HepG2 (cell line): ENCODE measurements at regions not wholly inside any gene's neighbourhood (a gene's known extent, or its start where the extent isn't known, plus 50 kb on each side); places are given as distances from the start of the nearest gene placed in this dataset.

Experiments used
- ATAC-seq: fragments of 200-7000 bp; cut with Tn5 transposase; 3 replicates; pipeline ENCODE4 v1.9.1; 2020; ENCODE audit warnings: mild to moderate bottlenecking, moderate library complexity
- BruUV-seq: library from RNA; stranded (reverse); fragments of 400-500 nt; replicated peaks from 2 replicates; lab custom pipeline; 2021; lab: Mats Ljungman, UMichigan
- CTCF ChIA-PET: fragments of 300-600 bp; formaldehyde crosslinking; extraction: SDS; loops from one replicate; lab custom pipeline; 2021; ENCODE audit warnings: low total read pairs, inconsistent platforms, low intra/inter-chr PET ratio; lab: Yijun Ruan, JAX
- POLR2A ChIA-PET: fragments of 350-600 bp; sonication (Branson Sonifier 250); formaldehyde crosslinking; loops from one replicate; lab custom pipeline; 2020; ENCODE audit warnings: antibody characterized with exemption, inconsistent platforms; lab: Yijun Ruan, JAX
- DNase-seq: peaks from one replicate; pipeline ENCODE4 v3.0.0-alpha.2; 2015; ENCODE audit warnings: low spot score
- FAIRE-seq: peaks from 3 replicates; lab custom pipeline; 2011; peaks lifted over from hg19 to GRCh38; lab: Jason Lieb, UNC
- H2AFZ ChIP-seq: one replicate; pipeline ENCODE4 v1.6.1; 2011; ENCODE audit warnings: low read length, inconsistent platforms
- H3K27ac ChIP-seq: fragments of 300-600 bp; 3 replicates; pipeline ENCODE4 v1.8.0; 2011; ENCODE audit warnings: mixed run types, mild to moderate bottlenecking, mixed read lengths, low read length, inconsistent platforms; ENCODE audit not compliant: insufficient read depth; ENCODE audit errors: extremely low read length
- H3K27me3 ChIP-seq, 2 experiments: fragments of 200-600 bp in 1 of 2; 2 replicates in 1 of 2; 3 replicates in 1 of 2; pipeline versions ENCODE4 v1.6.0 to v1.8.0; 2011; ENCODE audit warnings: low read length in 2 of 2, mild to moderate bottlenecking in 2 of 2, moderate library complexity in 2 of 2, inconsistent platforms in 1 of 2; ENCODE audit not compliant: insufficient read depth in 2 of 2, control insufficient read depth in 1 of 2
- H3K36me3 ChIP-seq, 2 experiments: fragments of 200-600 bp in 1 of 2; replicated peaks in 1 of 2; 2 replicates in 1 of 2; 3 replicates in 1 of 2; pipeline versions ENCODE4 v1.5.1 to v1.8.0; 2011; ENCODE audit warnings: low read length in 2 of 2, inconsistent platforms in 1 of 2; ENCODE audit not compliant: insufficient read depth in 2 of 2, control insufficient read depth in 1 of 2
- H3K4me1 ChIP-seq: 2 replicates; pipeline ENCODE4 v1.5.1; 2012; ENCODE audit warnings: low read length, inconsistent platforms; ENCODE audit not compliant: insufficient read depth
- H3K4me2 ChIP-seq: 2 replicates; pipeline ENCODE4 v1.6.0; 2011; ENCODE audit warnings: low read depth, low read length, inconsistent platforms
- H3K4me3 ChIP-seq, 3 experiments: fragments of 200-600 bp in 1 of 3; sonication (generic), shearing (Covaris generic) in 1 of 3; replicated peaks in 1 of 3; 2 replicates each; pipeline ENCODE4 v1.5.1; 2011 to 2016; ENCODE audit warnings: low read length in 3 of 3, inconsistent platforms in 2 of 3, low read depth in 2 of 3, mild to moderate bottlenecking in 2 of 3, control low read depth in 1 of 3, mixed read lengths in 1 of 3; ENCODE audit not compliant: insufficient read depth in 1 of 3
- H3K79me2 ChIP-seq: one replicate; pipeline ENCODE4 v1.6.1; 2011; ENCODE audit warnings: low read length, inconsistent platforms; ENCODE audit not compliant: insufficient read depth
- H3K9ac ChIP-seq: 2 replicates; pipeline ENCODE4 v1.6.0; 2011; ENCODE audit warnings: mild to moderate bottlenecking, low read depth, low read length, inconsistent platforms; ENCODE audit not compliant: insufficient read depth
- H3K9me3 ChIP-seq: 2 replicates; pipeline ENCODE4 v1.5.1; 2012; ENCODE audit warnings: mild to moderate bottlenecking, low read length
- H4K20me1 ChIP-seq: 2 replicates; pipeline ENCODE4 v1.6.0; 2011; ENCODE audit warnings: inconsistent platforms, mild to moderate bottlenecking, low read length, moderate library complexity; ENCODE audit not compliant: insufficient read depth
- ARNT2 ChIP-seq: sonication (generic); formaldehyde crosslinking; IDR thresholded peaks from 2 replicates; pipeline ENCODE4 v1.8.0; 2022; ENCODE audit warnings: mild to moderate bottlenecking, low read depth, missing genetic modification reagents, moderate library complexity
- CAMTA2 ChIP-seq: sonication (generic); formaldehyde crosslinking; IDR thresholded peaks from 2 replicates; pipeline ENCODE4 v1.4.0; 2020; ENCODE audit warnings: mild to moderate bottlenecking, missing genetic modification reagents, borderline replicate concordance
- RFXANK ChIP-seq: IDR thresholded peaks from 2 replicates; pipeline ENCODE4 v1.6.1; 2016
- TBX3 ChIP-seq: fragments of 450-650 bp; IDR thresholded peaks from 2 replicates; pipeline ENCODE4 v1.6.1; 2017; ENCODE audit warnings: antibody characterized with exemption, mild to moderate bottlenecking, inconsistent platforms, borderline replicate concordance
- XRCC5 ChIP-seq: fragments of 200-400 bp; formaldehyde crosslinking; optimal IDR thresholded peaks from 2 replicates; pipeline ENCODE3; 2017; ENCODE audit warnings: mild to moderate bottlenecking, low read length
- YY1 ChIP-seq: IDR thresholded peaks from 2 replicates; pipeline ENCODE4 v1.6.1; 2011; ENCODE audit warnings: low read length, low read depth, moderate library complexity, mild to moderate bottlenecking; ENCODE audit not compliant: insufficient read depth, insufficient replicate concordance
- ZSCAN25 ChIP-seq: sonication (generic); formaldehyde crosslinking; IDR thresholded peaks from 2 replicates; pipeline ENCODE4 v1.8.0; 2022; ENCODE audit warnings: mild to moderate bottlenecking, missing genetic modification reagents
- ZSCAN30 ChIP-seq: sonication (generic); formaldehyde crosslinking; IDR thresholded peaks from 2 replicates; pipeline ENCODE4 v1.5.0; 2020; ENCODE audit warnings: mild to moderate bottlenecking, missing genetic modification reagents
- WGBS: methylation state at CpG from one replicate; pipeline ENCODE4 v1.1.6; 2017; ENCODE audit warnings: low lambda C conversion rate; 5-methylcytosine and 5-hydroxymethylcytosine counted together
- in situ Hi-C: cut with HindIII; loops from 2 replicates; pipeline ENCODE4 v1.10.0; 2017; ENCODE audit warnings: low pct_unique_long_range_greater_than_20kb; ENCODE audit not compliant: extremely low pct_ligation_motif_present
- intact Hi-C: fragments of 100-400 bp; cut with micrococcal nuclease; formaldehyde crosslinking; loops from one replicate; pipeline ENCODE4 v1.10.0; 2022; ENCODE audit not compliant: unreplicated experiment
- TF ChIP-seq, protein P1 (sequence below): sonication (generic); formaldehyde crosslinking; IDR thresholded peaks from 2 replicates; pipeline ENCODE4 v1.4.0; 2020; ENCODE audit warnings: missing genetic modification reagents
- TF ChIP-seq, protein P2 (sequence below): sonication (generic); formaldehyde crosslinking; IDR thresholded peaks from 2 replicates; pipeline ENCODE4 v1.8.1; 2022; ENCODE audit warnings: mild to moderate bottlenecking, missing genetic modification reagents
- TF ChIP-seq, protein P3 (sequence below), 2 experiments: sonication (generic) in 1 of 2; formaldehyde crosslinking in 1 of 2; IDR thresholded peaks; 2 replicates each; pipeline versions ENCODE4 v1.4.0 to v1.6.1; 2018 to 2020; ENCODE audit warnings: missing genetic modification reagents in 2 of 2, borderline replicate concordance in 1 of 2, low read depth in 1 of 2, mild to moderate bottlenecking in 1 of 2, missing biosample characterization in 1 of 2

DNA sequence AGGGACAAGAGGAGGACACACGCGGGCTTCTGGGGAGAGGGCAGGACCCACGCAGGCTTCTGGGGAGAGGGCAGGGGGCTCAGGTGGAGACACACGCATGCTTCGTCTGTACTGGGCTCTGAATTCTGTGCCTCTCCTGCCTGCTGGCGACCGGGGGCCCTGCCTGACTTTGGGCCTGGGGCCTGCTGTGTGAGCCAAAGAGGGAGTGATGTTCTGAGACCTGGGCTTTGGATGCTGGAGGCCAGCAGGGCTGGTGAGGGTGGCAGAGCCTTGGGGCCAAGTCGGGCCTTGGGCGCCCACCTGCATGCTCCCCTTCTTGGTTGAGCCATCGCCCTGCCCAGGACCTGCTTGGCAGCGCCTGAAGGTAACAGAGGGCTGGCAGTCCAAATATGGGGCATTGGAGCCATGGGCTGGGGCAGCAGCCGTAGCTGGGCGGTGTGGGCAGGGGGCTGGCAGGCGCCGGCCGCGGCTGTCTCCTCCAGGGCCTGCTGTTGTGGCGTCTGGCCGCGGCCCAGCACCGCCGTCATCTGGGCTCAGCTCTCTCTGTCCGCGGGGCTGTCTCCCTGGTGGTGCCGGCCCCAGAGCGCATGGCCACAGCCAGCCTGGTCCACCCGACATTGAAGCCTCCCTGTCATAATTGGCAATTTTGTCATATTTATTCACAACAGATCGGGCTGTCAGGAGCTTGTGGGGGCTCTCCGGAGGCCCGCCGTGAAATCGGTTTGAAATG, 78.9 kb downstream of the UNCX start:
- H3K79me2 ChIP-seq: no peaks in the 10 kb centered on the region
- H3K9ac ChIP-seq: no peak overlapping the region
- BruUV-seq: no TSS peak
- H3K27me3 ChIP-seq: peaks cover 3 to 38% of the 10 kb centered on the region in 2 experiments; a peak in 4 of 5 replicates
- WGBS: 25% methylated on average over 5 of the region's 32 CpGs
- intact Hi-C loops (no loop called here), in situ Hi-C loops (no loop called here)
- no peaks in the 10 kb centered on the region for H4K20me1 ChIP-seq
- ChIA-PET POLR2A (no interaction called here), CTCF (no interaction called here)
- no peaks in the 10 kb centered on the region for H3K36me3 ChIP-seq
- no peak overlapping the region for H3K4me3 ChIP-seq
- no peak for TF ChIP-seq XRCC5
- TF ChIP-seq, protein P1, sequence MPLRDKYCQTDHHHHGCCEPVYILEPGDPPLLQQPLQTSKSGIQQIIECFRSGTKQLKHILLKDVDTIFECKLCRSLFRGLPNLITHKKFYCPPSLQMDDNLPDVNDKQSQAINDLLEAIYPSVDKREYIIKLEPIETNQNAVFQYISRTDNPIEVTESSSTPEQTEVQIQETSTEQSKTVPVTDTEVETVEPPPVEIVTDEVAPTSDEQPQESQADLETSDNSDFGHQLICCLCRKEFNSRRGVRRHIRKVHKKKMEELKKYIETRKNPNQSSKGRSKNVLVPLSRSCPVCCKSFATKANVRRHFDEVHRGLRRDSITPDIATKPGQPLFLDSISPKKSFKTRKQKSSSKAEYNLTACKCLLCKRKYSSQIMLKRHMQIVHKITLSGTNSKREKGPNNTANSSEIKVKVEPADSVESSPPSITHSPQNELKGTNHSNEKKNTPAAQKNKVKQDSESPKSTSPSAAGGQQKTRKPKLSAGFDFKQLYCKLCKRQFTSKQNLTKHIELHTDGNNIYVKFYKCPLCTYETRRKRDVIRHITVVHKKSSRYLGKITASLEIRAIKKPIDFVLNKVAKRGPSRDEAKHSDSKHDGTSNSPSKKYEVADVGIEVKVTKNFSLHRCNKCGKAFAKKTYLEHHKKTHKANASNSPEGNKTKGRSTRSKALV (CRISPR knock-in tag): no peak
- TF ChIP-seq ZSCAN25 (CRISPR knock-in tag): no peak
- TF ChIP-seq TBX3: no peak
- no peak for TF ChIP-seq CAMTA2
- no peak for TF ChIP-seq YY1
- TF ChIP-seq RFXANK (CRISPR knock-in tag): no peak
- TF ChIP-seq, protein P2, sequence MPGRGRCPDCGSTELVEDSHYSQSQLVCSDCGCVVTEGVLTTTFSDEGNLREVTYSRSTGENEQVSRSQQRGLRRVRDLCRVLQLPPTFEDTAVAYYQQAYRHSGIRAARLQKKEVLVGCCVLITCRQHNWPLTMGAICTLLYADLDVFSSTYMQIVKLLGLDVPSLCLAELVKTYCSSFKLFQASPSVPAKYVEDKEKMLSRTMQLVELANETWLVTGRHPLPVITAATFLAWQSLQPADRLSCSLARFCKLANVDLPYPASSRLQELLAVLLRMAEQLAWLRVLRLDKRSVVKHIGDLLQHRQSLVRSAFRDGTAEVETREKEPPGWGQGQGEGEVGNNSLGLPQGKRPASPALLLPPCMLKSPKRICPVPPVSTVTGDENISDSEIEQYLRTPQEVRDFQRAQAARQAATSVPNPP (CRISPR knock-in tag): no peak
- no peak for TF ChIP-seq ZSCAN30 (CRISPR knock-in tag)
- TF ChIP-seq ARNT2 (CRISPR knock-in tag): no peak
- TF ChIP-seq, protein P3, sequence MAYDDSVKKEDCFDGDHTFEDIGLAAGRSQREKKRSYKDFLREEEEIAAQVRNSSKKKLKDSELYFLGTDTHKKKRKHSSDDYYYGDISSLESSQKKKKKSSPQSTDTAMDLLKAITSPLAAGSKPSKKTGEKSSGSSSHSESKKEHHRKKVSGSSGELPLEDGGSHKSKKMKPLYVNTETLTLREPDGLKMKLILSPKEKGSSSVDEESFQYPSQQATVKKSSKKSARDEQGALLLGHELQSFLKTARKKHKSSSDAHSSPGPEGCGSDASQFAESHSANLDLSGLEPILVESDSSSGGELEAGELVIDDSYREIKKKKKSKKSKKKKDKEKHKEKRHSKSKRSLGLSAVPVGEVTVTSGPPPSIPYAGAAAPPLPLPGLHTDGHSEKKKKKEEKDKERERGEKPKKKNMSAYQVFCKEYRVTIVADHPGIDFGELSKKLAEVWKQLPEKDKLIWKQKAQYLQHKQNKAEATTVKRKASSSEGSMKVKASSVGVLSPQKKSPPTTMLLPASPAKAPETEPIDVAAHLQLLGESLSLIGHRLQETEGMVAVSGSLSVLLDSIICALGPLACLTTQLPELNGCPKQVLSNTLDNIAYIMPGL (CRISPR knock-in tag; IDR thresholded peaks at IDR 0.05; ENCODE audit: borderline replicate concordance in 1 of 2, low read depth in 1 of 2): no peak
- ATAC-seq (no peak), FAIRE-seq (no peak), DNase-seq (no peak)
- H3K27ac ChIP-seq: no peak overlapping the region
- no peak overlapping the region for H2AFZ ChIP-seq
- no peak overlapping the region for H3K4me2 ChIP-seq
- H3K9me3 ChIP-seq: no peaks in the 10 kb centered on the region
- H3K4me1 ChIP-seq: no peaks in the 10 kb centered on the region
